GM19351 (cell line): ENCODE measurements at regions not wholly inside any gene's neighbourhood (a gene's known extent, or its start where the extent isn't known, plus 50 kb on each side); places are given as distances from the start of the nearest gene placed in this dataset.
"Not testable (repeated sequence)": the region's sequence is repeated elsewhere in the genome, so short reads cannot be mapped to it uniquely, and the experiment has no call there.

Experiments
- ATAC-seq: cut with Tn5 transposase; IDR thresholded peaks from one replicate; pipeline ENCODE4 v1.9.1; 2021; ENCODE audit warnings: mild to moderate bottlenecking, moderate library complexity; ENCODE audit not compliant: unreplicated experiment

- ATAC-seq = no peak
Observed at GRCh38 chr6:112920994-112921393, 573.9 kb downstream of the RFPL4B start.

GRCh38 chr6:112923940-112924587 is 576.9 kb downstream of the RFPL4B start:
- ATAC-seq = no peak

- no peak for ATAC-seq
Observed at GRCh38 chr6:112925702-112926101, 578.6 kb downstream of the RFPL4B start.

GRCh38 chr6:112927641-112928320 is 580.7 kb downstream of the RFPL4B start:
- ATAC-seq = no peak

GRCh38 chr6:112929641-112930040 is 582.5 kb downstream of the RFPL4B start:
- no peak for ATAC-seq

GRCh38 chr6:112931832-112932231 is 584.7 kb downstream of the RFPL4B start:
- no peak for ATAC-seq

- no peak for ATAC-seq
Observed at GRCh38 chr6:112933947-112934346, 586.8 kb downstream of the RFPL4B start.

GRCh38 chr6:112934433-112935327 is 587.5 kb downstream of the RFPL4B start:
- no peak for ATAC-seq

- ATAC-seq = no peak
Observed at GRCh38 chr6:112935402-112936078, 588.4 kb downstream of the RFPL4B start.

- ATAC-seq = no peak
Observed at GRCh38 chr6:112936079-112936472, 588.9 kb downstream of the RFPL4B start.

- no peak for ATAC-seq
Observed at GRCh38 chr6:112936504-112936903, 589.4 kb downstream of the RFPL4B start.

- not testable (repeated sequence) for ATAC-seq
Observed at GRCh38 chr6:112937690-112938089, 590.6 kb downstream of the RFPL4B start.

GRCh38 chr6:112938650-112939049 is 591.5 kb downstream of the RFPL4B start:
- no peak for ATAC-seq

GRCh38 chr6:112939563-112939962 is 592.4 kb downstream of the RFPL4B start:
- no peak for ATAC-seq

- no peak for ATAC-seq
Observed at GRCh38 chr6:112941613-112942012, 594.5 kb downstream of the RFPL4B start.

GRCh38 chr6:112946051-112946450 is 598.9 kb downstream of the RFPL4B start:
- ATAC-seq = no peak

GRCh38 chr6:112947507-112947906 is 600.4 kb downstream of the RFPL4B start:
- ATAC-seq = no peak

GRCh38 chr6:112951829-112952228 is 604.7 kb downstream of the RFPL4B start:
- ATAC-seq = no peak

GRCh38 chr6:112955743-112956142 is 608.6 kb downstream of the RFPL4B start:
- ATAC-seq = not testable (repeated sequence)

GRCh38 chr6:112956696-112957535 is 609.8 kb downstream of the RFPL4B start:
- no peak for ATAC-seq
